ENCODE measurements at regions not wholly inside any gene's neighbourhood (a gene's known extent, or its start where the extent isn't known, plus 50 kb on each side); places are given as distances from the start of the nearest gene placed in this dataset.
A peak's percentile ranks its signal among the peaks of the same experiment; 100 is the strongest.

DNA sequence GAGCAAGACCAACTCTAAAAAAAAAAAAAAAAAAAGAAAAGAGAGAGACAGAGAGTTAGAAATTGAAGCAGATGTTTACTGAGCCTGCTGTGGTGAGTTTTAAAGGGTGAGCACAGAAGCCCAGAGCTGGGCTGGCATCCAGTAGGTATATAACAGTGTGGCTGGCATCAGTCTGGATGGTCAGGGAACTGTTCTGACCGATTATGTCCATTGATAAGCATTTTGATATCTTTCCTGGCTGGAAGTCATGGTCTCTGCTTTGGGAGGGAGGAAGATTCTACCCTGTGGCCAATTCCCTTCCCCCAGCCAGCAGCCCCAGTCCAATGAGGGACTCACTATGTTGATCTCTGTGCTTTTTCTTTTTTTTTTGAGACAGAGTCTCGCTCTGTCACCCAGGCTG is 65.2 kb upstream of the PODXL start:
- intact Hi-C loops (cut with DNase I), result loop anchor here (5.0 kb wide), 1 partner anchor 39 kb away; no protein-coding TSS in a partner anchor
- ATAC-seq, result peak; percentile 6
- no peak for DNase-seq (ENCODE audit: missing footprints)

DNA sequence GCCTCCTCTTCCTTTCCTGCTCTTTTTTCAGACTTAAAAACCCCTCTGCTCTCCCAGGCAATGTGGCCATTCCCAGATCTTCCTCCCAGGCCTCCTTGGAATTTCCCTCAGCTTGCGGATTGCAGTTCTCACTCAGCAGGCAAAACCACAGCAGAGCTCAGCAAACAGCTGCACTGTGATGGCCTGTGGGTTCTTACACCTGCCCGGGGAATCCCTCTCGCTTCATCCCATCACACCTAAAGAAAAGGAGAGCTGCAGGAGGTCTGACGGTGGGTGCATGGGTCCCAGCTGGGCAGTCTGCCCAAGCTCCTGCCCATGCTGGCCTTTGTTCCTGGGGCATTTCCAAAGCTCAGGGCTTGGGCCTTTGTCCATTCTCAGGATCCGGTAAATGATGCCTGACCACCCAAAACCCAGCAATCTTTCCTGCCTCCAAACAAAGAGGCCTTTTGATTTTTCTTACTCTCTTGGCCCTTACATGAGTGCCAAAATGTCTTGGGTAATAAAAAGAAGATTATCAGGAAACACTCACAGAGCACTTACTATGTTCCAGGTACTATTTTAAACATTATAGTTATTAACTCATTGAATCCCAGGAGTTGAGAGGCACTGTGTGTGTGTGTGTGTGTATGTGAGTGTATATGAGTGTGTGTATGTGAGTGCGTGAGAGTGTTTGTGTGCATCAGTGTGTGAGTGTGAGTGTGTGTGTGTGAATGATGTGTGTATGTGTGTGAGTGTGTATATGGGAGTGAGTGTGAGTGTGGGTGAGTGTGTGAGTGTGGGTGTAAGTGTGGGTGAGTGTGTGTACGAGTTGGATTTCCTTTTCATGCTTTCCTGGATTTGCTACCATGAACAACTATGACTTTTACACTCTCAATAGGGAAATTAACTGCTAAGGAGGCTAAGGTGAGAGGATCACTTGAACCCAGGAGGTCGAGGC is 64.5 kb upstream of the PODXL start:
- ATAC-seq (no peak), DNase-seq (ENCODE audit: missing footprints) (no peak)
- intact Hi-C loops (cut with DNase I), result loop anchor here (5.0 kb wide), 1 partner anchor 39 kb away; no protein-coding TSS in a partner anchor

DNA sequence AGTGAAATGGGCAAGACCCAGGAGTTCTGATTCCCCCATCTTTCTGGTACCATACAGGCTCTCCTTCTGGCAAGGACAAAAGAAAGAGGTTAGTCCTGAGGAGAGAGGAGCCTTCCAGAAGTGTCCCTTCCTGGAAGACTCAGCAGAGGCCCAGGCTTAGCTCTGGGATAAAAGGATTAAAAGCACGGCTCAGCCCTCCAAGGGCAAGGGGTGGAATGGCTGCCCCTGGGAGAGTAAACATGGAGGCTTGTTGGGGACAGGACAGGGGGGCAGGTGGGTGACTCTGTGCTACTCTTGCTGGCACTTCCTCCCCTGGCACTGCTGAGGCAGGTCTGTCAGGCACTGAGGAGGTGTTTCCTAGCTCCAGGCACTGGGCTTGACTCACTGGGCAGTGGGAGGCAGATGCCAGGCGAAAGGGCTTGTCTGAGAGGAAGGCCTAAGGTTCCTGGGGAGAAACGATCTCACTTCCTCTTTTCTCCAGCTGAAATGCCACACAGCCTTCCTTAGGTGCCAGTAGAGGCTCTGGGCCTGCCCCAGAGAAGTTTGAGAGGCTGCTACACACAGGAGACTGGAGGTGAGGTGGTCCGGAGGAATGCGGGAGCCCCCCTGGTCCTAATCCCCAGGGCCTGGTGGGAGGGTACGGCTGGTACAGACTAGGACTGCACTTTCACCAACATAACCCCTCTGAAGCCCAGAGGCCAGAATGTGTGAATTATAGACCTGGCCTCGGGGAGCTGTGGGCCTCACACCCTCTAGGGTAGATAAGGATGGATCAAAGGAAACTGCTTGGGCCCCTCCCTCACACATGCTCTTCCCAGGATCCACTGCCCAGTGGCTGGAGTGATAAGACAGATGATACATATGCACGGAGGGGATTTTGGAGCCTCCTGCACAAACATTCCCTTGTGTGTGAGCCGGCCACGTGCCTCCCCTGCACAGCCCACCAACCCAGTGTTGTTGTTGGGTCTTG is 63.2 kb upstream of the PODXL start:
- ATAC-seq, result no peak
- DNase-seq (ENCODE audit: missing footprints), result no peak
- intact Hi-C loops (cut with DNase I), result loop anchor here (5.0 kb wide), 1 partner anchor 37 kb away; no protein-coding TSS in a partner anchor

DNA sequence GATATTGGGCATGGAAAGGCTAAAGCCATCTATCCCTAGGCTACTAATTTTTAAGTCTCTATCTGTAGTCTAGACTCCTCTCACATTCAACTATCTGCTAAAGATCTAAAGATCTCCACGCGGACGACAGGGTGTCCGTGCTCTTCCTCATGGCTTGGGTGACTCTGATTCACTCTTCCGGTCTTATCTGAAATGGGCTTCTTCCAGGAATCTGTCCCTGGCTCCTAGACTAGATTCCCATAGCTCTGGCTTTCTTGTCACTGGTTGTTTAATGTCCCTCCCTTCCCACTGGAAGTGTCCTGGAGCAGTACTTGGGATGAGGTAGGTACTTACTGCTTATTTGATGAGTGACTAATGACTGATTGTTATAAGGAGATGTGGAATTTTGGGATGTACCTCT is 62.0 kb upstream of the PODXL start:
- intact Hi-C loops (cut with DNase I), result no loop called here
- DNase-seq (ENCODE audit: missing footprints) (no peak), ATAC-seq (no peak)

DNA sequence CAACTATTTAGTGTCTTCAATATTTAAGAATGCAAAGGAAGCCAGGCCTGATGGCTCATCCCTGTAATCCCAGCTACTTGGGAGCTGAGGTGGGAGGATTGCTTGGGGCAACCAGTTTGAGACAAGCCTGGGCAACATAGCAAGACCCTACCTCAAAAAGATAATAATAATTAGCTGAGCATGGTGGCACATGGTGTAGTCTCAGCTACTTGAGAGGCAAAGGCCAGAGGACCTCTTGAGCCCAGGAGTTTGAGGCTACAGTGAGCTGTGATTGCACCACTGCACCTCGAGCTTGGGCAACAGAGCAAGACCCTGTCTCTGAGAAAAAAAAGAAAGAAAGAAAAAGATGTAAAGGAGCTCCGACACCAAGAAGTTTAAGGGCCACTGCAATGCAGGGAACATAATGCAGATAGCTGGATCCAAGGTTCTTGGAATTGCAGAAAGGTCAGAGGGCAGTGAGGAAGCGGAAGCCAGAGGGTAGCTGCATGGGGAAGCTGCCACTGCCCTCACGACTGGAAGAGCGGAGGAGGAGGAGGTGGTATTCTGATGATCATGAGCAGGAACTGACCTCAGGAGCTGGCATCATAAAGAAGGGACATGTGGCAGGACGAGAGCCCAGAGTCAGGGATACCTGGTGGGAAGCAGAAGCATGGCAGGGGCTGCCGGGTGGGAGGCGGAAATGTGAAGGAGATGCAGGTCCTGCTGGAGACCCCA is 60.2 kb upstream of the PODXL start:
- DNase-seq (ENCODE audit: missing footprints) (no peak), ATAC-seq (no peak)
- intact Hi-C loops (cut with DNase I), result no loop called here

DNA sequence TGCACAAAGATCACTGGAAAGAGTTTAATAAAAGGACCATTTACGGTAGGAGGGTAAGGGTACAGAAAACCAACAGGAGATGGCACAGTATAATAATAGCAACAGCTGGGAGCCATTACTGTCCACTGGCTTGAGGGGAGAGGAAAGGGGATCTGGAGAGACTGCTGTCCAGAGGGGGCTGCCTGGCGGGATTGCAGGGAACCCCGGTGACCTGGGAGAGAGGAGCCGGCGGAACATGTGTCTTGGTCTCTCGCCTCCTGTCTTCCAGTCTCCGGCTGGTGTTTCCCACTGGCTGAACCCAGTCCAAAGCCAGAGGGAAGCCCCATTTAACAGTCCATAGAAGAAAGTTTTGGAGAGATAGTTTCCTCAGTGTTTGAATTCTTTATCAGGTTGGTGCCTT is 57.5 kb upstream of the PODXL start:
- DNase-seq (ENCODE audit: missing footprints), result no peak
- no peak for ATAC-seq
- intact Hi-C loops (cut with DNase I), result no loop called here

DNA sequence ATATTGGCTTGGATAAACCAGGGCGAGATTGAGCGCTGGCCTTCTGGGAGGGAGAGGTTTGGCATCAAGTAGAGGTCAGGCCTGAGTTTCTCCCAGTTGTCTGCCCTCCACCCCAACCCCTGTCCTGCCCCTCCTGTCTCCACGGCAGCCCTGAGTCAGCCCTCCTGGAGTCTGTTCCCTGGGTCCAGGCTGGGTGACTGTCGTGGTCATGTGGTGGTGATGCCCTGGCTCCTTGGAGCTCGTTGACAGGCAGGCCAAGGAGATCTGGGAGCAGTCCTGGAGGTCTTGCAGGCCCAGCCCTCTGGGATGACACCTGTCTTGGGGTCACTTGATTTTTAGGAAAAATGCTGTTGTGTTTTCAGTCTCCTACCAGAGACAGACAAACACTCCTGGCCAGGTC is 53.6 kb upstream of the PODXL start:
- ATAC-seq (no peak), DNase-seq (ENCODE audit: missing footprints) (no peak)
- intact Hi-C loops (cut with DNase I), result no loop called here

DNA sequence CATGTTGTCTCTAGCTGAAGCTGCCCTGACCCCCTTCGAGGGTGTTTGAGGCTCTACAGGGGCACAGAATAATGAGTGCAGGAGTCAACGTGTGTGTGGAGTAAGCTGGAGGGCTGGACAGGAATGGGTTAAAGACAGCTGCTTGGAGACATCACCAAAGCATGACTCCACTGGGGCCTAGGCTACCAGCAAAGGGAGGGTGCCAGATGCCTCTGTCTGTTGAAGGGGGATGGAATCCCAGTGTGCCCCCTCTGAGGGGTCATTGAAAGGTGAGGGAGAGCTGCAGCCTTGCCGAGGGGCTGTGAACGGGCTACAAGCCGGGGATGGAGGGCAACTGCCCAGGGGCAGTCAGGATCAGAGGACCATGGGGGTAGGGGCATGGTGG is 51.7 kb upstream of the PODXL start:
- intact Hi-C loops (cut with DNase I), result no loop called here
- no peak for DNase-seq (ENCODE audit: missing footprints)
- no peak for ATAC-seq

DNA sequence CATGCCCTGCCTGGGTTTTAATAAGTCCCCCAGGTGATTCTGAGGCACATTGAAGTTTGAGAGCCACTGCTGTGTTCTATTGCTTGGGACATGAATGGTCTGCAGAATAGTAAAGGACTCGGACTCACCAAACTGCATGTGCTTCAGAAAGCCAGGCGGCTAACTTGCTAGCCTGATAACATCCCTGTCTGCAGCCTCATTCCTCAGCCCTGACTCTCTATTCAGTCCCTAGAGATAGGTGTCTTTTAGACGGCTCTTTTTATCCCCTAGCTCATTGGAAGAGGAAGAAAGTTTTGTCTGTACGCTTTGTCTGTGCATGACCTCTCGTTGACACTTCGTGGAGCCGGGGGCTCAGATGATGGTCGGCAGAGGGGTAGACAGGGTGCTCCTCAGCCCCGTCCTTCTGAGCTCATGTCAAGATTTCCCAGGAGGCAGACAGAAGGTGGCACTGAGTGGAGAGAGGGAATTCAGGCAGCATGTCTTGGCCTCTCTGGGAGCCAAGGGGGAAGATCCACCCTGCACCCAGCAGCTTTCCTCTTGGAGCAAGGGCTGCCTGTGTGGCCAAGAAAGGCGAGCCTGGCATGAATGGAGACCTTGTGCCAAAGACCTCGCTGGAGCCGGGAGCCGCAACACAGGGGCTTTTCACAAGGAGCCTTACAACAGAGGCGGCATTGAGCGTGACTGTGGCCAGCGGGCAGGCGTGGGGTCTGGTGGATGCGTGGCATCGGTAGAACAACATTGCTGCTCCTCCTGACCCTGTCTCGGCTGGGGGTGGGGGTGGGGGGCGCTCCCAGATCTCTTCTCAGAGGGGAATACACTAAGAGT is 51.1 kb upstream of the PODXL start:
- intact Hi-C loops (cut with DNase I), result no loop called here

DNA sequence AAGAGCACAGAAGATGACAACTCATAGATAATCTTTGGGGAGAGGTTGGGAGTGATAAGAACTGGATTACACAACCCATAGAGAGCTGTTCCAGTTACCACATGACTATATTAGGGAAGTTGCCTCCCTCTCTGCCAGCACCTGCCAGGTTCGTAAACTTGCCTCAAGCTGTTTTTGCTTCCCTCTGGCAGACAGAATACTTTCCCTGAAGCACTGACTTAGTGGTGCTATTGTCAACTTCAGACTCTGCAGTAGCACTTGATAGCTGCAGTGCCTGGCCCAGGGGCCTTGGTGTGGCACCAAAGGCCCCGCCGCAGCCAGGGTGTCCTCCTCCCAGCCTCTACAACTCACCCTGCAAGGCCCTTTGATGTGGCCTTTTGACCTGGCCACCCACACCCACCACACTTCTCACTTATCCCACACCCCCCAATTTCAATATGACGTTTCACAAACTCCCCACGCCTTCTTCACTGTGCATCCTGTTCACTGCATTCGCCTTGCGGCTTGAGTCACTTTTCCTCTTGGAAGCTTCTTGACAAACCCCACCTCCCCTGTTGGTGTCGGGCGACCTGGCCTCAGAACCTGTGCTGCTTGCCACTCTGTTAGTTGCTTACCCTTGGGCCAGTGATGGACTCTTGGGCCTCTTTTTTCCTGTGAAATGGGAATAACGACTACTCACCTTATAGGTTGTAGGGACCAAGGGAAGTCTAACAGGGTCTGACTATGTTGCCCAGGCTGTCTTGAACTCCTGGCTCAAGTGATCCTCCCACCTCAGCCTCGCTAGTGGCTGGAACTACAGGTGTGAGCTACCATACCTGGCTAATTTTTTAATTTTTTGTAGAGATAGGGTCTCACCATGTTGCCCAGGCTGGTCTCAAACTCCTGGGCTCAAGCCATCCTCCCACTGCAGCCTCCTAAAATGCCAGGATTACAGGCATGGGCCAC is 50.2 kb upstream of the PODXL start:
- DNase-seq (ENCODE audit: missing footprints) (no peak), ATAC-seq (no peak)
- intact Hi-C loops (cut with DNase I), result no loop called here

More for the DNA sequence above, 51.1 kb upstream of the PODXL start:
- DNase-seq (ENCODE audit: missing footprints) (no peak), ATAC-seq (no peak)

Measured in Right ventricle myocardium inferior (tissue), 1 donor.